WERI-Rb-1 (cell line): ENCODE measurements at regions not wholly inside any gene's neighbourhood (a gene's known extent, or its start where the extent isn't known, plus 50 kb on each side); places are given as distances from the start of the nearest gene placed in this dataset.

Experiments
- DNase-seq: peaks from one replicate; pipeline ENCODE4 v3.0.0-alpha.2; 2020
- H3K27ac ChIP-seq: fragments of 250-450 bp; sonication (Bioruptor Pico); 2 replicates; pipeline ENCODE4 v1.5.1; 2020; ENCODE audit warnings: mild to moderate bottlenecking, moderate library complexity
- H3K27me3 ChIP-seq: fragments of 250-450 bp; sonication (Bioruptor Pico); 2 replicates; pipeline ENCODE4 v1.5.1; 2021; ENCODE audit warnings: mild to moderate bottlenecking, low read depth, moderate library complexity; ENCODE audit not compliant: insufficient read depth, severe bottlenecking
- H3K36me3 ChIP-seq: fragments of 250-450 bp; sonication (Bioruptor Pico); 2 replicates; pipeline ENCODE4 v1.5.1; 2020; ENCODE audit warnings: mild to moderate bottlenecking, moderate library complexity
- H3K4me3 ChIP-seq: 2 replicates; pipeline ENCODE4 v1.5.1; 2011; ENCODE audit warnings: low read depth, mild to moderate bottlenecking, control low read depth, low read length
- H3K9me3 ChIP-seq: fragments of 250-450 bp; sonication (Bioruptor Pico); 2 replicates; pipeline ENCODE4 v1.5.1; 2021; ENCODE audit warnings: mild to moderate bottlenecking, moderate library complexity; ENCODE audit not compliant: severe bottlenecking
- CTCF ChIP-seq: IDR thresholded peaks from 2 replicates; pipeline ENCODE4 v1.5.1; 2011; ENCODE audit warnings: low read depth, mild to moderate bottlenecking, control low read depth, inconsistent platforms, low read length

- Histone ChIP-seq H3K27me3 (peaks cover 89% of the 10 kb centered on the region), H3K9me3 (no peaks in the 10 kb centered on the region), H3K27ac (no peak overlapping the region), H3K36me3 (no peaks in the 10 kb centered on the region), H3K4me3 (no peak overlapping the region)
- no peak for TF ChIP-seq CTCF
- no peak for DNase-seq
Measured at GRCh38 chr6:165940366-165940765, 227.3 kb downstream of the TBXT start.

GRCh38 chr6:165939601-165940290 is 227.9 kb downstream of the TBXT start:
- Histone ChIP-seq H3K27ac (no peak overlapping the region), H3K36me3 (no peaks in the 10 kb centered on the region), H3K9me3 (no peaks in the 10 kb centered on the region), H3K27me3 (peaks cover 90% of the 10 kb centered on the region), H3K4me3 (no peak overlapping the region)
- no peak for DNase-seq
- TF ChIP-seq CTCF, result no peak

- Histone ChIP-seq H3K36me3 (no peaks in the 10 kb centered on the region), H3K27ac (no peak overlapping the region), H3K9me3 (no peaks in the 10 kb centered on the region), H3K27me3 (peaks cover 89% of the 10 kb centered on the region), H3K4me3 (no peak overlapping the region)
- no peak for TF ChIP-seq CTCF
- no peak for DNase-seq
Measured at GRCh38 chr6:165939047-165939446, 228.6 kb downstream of the TBXT start.

GRCh38 chr6:165937564-165938358 is 229.9 kb downstream of the TBXT start:
- no peak for TF ChIP-seq CTCF
- DNase-seq, result no peak
- Histone ChIP-seq H3K36me3 (no peaks in the 10 kb centered on the region), H3K9me3 (no peaks in the 10 kb centered on the region), H3K27me3 (peaks cover 88% of the 10 kb centered on the region), H3K4me3 (no peak overlapping the region), H3K27ac (no peak overlapping the region)

- DNase-seq, result no peak
- H3K27ac ChIP-seq, result no peak overlapping the region
- H3K9me3 ChIP-seq, result no peaks in the 10 kb centered on the region
- no peak overlapping the region for H3K4me3 ChIP-seq
- no peaks in the 10 kb centered on the region for H3K36me3 ChIP-seq
- no peak for TF ChIP-seq CTCF
- peaks cover 86% of the 10 kb centered on the region for H3K27me3 ChIP-seq
Measured at GRCh38 chr6:165936660-165937059, 231.0 kb downstream of the TBXT start.

GRCh38 chr6:165936096-165936495 is 231.6 kb downstream of the TBXT start:
- Histone ChIP-seq H3K27ac (no peak overlapping the region), H3K4me3 (no peak overlapping the region), H3K27me3 (peaks cover 86% of the 10 kb centered on the region), H3K36me3 (no peaks in the 10 kb centered on the region), H3K9me3 (no peaks in the 10 kb centered on the region)
- DNase-seq, result no peak
- TF ChIP-seq CTCF, result no peak
